ENCODE measurements at regions not wholly inside any gene's neighbourhood (a gene's known extent, or its start where the extent isn't known, plus 50 kb on each side); places are given as distances from the start of the nearest gene placed in this dataset.

GRCh38 chr2:13923823-13924222, 708.7 kb upstream of the LRATD1 start:
- CTCF ChIA-PET, result no interaction called here
- H3K9me3 ChIP-seq (replicated peaks; ENCODE audit: control insufficient read depth, insufficient read depth, low read length), result peaks cover 3% of the 10 kb centered on the region
- H3K36me3 ChIP-seq (ENCODE audit: control insufficient read depth in 2 of 2, extremely low read depth in 1 of 2, insufficient read depth in 2 of 2, low read length in 2 of 2), result no peaks in the 10 kb centered on the region
- H2AFZ ChIP-seq (ENCODE audit: low read depth, low read length), result no peak overlapping the region
- no TSS peak for BruUV-seq (replicated peaks)
- H3K4me2 ChIP-seq (ENCODE audit: insufficient read depth, low read length), result no peak overlapping the region
- H3K79me2 ChIP-seq (ENCODE audit: control insufficient read depth, insufficient read depth, low read length), result no peaks in the 10 kb centered on the region
- no peak for DNase-seq (ENCODE audit: low read depth, low spot score)
- dilution Hi-C loops (cut with MboI; ENCODE audit: extremely low pct_ligation_motif_present, low sequenced_read_pairs) (no loop called here), intact Hi-C loops (cut with micrococcal nuclease) (no loop called here)
- no peak overlapping the region for H3K9ac ChIP-seq (replicated peaks; ENCODE audit: extremely low read depth, insufficient read depth, low read length)
- no peak for FAIRE-seq
- no peaks in the 10 kb centered on the region for H3K27me3 ChIP-seq (ENCODE audit: control insufficient read depth in 2 of 2, insufficient read depth in 2 of 2, low read length in 2 of 2)
- H4K20me1 ChIP-seq (replicated peaks; ENCODE audit: control insufficient read depth, extremely low read depth, insufficient read depth, low read length), result no peaks in the 10 kb centered on the region
- H3K27ac ChIP-seq (ENCODE audit: insufficient read depth, low read depth, low read length), result no peak overlapping the region
- POLR2A ChIA-PET, result no interaction called here
- H3K4me1 ChIP-seq (ENCODE audit: control insufficient read depth, extremely low read depth, insufficient read depth, low read length), result no peaks in the 10 kb centered on the region
- H3K9me1 ChIP-seq (replicated peaks; ENCODE audit: control insufficient read depth, extremely low read depth, insufficient read depth, low read length), result no peaks in the 10 kb centered on the region
- H3K4me3 ChIP-seq (replicated peaks in 1 of 3; ENCODE audit: insufficient read depth in 1 of 3, low read depth in 1 of 3, low read length in 3 of 3), result no peak overlapping the region
- TF ChIP-seq CTCF (IDR thresholded peaks at IDR 0.05; ENCODE audit: extremely low read depth in 1 of 2, insufficient read depth in 1 of 2, low read depth in 1 of 2, low read length in 2 of 2) (no peak), POLR2A (IDR thresholded peaks at IDR 0.05; ENCODE audit: low read depth, low read length) (no peak), EZH2 (IDR thresholded peaks at IDR 0.05; ENCODE audit: borderline replicate concordance, low read depth, low read length, severe bottlenecking) (no peak), GATA2 (IDR thresholded peaks at IDR 0.05; ENCODE audit: insufficient read depth, insufficient read length, low read depth, low read length) (no peak), FOS (IDR thresholded peaks at IDR 0.05; ENCODE audit: borderline replicate concordance, insufficient read depth, low read length) (no peak), JUN (IDR thresholded peaks at IDR 0.05; ENCODE audit: borderline replicate concordance, insufficient read depth, insufficient read length, low read depth) (no peak), POLR2AphosphoS5 (IDR thresholded peaks at IDR 0.05; ENCODE audit: insufficient read depth, low read depth, low read length) (no peak), MAX (IDR thresholded peaks at IDR 0.05; ENCODE audit: insufficient read depth, insufficient read length) (no peak), MYC (IDR thresholded peaks at IDR 0.05; ENCODE audit: low read depth, low read length) (no peak)

Data from endothelial cell of umbilical vein (primary cell).